ENCODE measurements at regions not wholly inside any gene's neighbourhood (a gene's known extent, or its start where the extent isn't known, plus 50 kb on each side); places are given as distances from the start of the nearest gene placed in this dataset.

DNA sequence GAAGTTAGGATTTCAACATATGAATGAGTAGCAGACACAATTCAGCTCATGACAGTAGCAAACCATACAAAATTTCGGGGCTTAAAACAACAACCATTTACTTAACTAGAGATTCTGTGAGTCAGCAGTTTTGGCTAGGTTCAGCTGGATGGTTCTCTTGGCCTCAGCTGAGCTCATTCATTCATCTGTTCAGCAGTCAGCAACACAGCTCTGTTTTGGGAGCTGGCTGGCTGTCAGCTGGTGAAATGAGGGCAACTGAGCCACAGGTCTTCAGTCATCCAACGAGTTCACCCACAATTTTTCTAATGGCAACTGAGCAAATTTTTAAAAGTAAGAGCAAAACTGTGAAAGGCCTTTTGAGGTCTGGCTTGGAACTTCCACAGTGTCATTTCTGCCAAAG, 2005.1 kb upstream of the AGA start:
- H3K27me3 ChIP-seq (ENCODE audit: insufficient read depth, poor library complexity, severe bottlenecking) = no peaks in the 10 kb centered on the region
- TF ChIP-seq GABPA (IDR thresholded peaks at IDR 0.05; ENCODE audit: low read depth) (no peak), POLR2AphosphoS5 (IDR thresholded peaks at IDR 0.05; ENCODE audit: low read depth) (no peak), SPI1 (IDR thresholded peaks at IDR 0.05; ENCODE audit: borderline replicate concordance, low read depth) (no peak)
- TF ChIP-seq, protein P1, sequence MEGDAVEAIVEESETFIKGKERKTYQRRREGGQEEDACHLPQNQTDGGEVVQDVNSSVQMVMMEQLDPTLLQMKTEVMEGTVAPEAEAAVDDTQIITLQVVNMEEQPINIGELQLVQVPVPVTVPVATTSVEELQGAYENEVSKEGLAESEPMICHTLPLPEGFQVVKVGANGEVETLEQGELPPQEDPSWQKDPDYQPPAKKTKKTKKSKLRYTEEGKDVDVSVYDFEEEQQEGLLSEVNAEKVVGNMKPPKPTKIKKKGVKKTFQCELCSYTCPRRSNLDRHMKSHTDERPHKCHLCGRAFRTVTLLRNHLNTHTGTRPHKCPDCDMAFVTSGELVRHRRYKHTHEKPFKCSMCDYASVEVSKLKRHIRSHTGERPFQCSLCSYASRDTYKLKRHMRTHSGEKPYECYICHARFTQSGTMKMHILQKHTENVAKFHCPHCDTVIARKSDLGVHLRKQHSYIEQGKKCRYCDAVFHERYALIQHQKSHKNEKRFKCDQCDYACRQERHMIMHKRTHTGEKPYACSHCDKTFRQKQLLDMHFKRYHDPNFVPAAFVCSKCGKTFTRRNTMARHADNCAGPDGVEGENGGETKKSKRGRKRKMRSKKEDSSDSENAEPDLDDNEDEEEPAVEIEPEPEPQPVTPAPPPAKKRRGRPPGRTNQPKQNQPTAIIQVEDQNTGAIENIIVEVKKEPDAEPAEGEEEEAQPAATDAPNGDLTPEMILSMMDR (IDR thresholded peaks at IDR 0.05; ENCODE audit: insufficient read depth, low read length) = no peak
- TF ChIP-seq, protein P2, sequence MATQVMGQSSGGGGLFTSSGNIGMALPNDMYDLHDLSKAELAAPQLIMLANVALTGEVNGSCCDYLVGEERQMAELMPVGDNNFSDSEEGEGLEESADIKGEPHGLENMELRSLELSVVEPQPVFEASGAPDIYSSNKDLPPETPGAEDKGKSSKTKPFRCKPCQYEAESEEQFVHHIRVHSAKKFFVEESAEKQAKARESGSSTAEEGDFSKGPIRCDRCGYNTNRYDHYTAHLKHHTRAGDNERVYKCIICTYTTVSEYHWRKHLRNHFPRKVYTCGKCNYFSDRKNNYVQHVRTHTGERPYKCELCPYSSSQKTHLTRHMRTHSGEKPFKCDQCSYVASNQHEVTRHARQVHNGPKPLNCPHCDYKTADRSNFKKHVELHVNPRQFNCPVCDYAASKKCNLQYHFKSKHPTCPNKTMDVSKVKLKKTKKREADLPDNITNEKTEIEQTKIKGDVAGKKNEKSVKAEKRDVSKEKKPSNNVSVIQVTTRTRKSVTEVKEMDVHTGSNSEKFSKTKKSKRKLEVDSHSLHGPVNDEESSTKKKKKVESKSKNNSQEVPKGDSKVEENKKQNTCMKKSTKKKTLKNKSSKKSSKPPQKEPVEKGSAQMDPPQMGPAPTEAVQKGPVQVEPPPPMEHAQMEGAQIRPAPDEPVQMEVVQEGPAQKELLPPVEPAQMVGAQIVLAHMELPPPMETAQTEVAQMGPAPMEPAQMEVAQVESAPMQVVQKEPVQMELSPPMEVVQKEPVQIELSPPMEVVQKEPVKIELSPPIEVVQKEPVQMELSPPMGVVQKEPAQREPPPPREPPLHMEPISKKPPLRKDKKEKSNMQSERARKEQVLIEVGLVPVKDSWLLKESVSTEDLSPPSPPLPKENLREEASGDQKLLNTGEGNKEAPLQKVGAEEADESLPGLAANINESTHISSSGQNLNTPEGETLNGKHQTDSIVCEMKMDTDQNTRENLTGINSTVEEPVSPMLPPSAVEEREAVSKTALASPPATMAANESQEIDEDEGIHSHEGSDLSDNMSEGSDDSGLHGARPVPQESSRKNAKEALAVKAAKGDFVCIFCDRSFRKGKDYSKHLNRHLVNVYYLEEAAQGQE (IDR thresholded peaks at IDR 0.05; ENCODE audit: insufficient replicate concordance, low read depth) = no peak
- DNase-seq (ENCODE audit: low read depth in 1 of 2, low spot score in 1 of 2) = no peak
- H3K27ac ChIP-seq (replicated peaks) = no peak overlapping the region
- no peak overlapping the region for H3K4me3 ChIP-seq (replicated peaks; ENCODE audit: insufficient read depth, low read length)

DNA sequence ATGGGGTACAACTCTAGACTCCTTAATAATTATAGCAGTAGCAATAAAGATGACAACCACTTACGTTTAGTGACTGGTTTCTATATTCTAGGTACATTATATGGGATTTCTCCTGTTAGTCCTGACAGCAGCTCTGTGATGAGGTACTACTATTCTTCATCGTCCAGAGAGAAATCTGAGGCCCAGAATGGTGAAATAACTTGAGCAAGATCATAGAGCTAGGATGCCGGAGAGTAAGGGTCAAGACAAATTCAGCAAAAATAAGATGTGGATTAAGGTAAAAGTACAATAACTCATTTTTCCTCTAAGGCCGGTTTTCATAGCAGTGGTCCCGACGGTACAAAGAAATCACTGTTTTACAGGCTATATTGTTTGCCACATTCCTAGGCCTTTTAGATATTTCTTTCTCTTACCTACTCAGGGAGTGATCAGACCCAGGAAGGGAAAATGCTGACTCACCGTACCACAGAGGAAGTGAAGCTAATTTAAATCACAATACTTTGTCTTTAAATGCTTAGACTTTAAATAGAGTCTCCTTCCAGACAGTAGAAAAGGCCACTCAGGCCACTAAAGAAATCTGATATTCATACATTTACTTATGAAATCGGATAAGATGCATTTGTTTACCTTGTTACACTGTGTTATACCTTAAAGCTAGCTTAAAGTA, 2023.0 kb upstream of the AGA start:
- DNase-seq (ENCODE audit: low read depth in 1 of 2, low spot score in 1 of 2) = peak; percentile 15 to 33
- H3K27ac ChIP-seq (replicated peaks) = peak overlapping the region; percentile 9; the same call in 1 of the 2 replicates
- H3K4me3 ChIP-seq (replicated peaks; ENCODE audit: insufficient read depth, low read length) = no peak overlapping the region
- H3K27me3 ChIP-seq (ENCODE audit: insufficient read depth, poor library complexity, severe bottlenecking) = no peaks in the 10 kb centered on the region
- TF ChIP-seq GABPA (IDR thresholded peaks at IDR 0.05; ENCODE audit: low read depth) (no peak), SPI1 (IDR thresholded peaks at IDR 0.05; ENCODE audit: borderline replicate concordance, low read depth) (peak; percentile 48; the same call in 1 of the 2 replicates)

DNA sequence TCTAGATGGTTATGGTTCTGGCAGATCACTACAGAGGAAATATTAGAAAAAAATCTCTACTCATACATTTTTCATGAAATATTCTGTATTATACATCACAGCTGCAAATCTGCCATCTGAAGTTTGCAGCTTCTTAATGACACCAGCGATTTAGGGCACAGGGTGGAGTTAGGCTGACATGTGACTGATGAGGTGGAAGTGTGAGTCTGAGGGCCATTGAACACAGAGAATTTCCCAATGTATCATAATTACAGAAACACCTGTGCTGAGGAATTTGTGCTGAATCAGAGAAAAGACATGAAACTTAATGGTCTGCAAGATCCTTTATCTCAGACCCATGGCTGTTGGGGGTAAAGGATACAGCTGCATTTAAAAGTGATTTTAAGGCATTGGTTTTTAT, 2025.6 kb upstream of the AGA start:
- no peak overlapping the region for H3K27ac ChIP-seq (replicated peaks)
- DNase-seq (ENCODE audit: low read depth in 1 of 2, low spot score in 1 of 2) = no peak
- no peak for TF ChIP-seq POLR2AphosphoS5 (IDR thresholded peaks at IDR 0.05; ENCODE audit: low read depth)
- TF ChIP-seq, protein P2 (IDR thresholded peaks at IDR 0.05; ENCODE audit: insufficient replicate concordance, low read depth) = no peak
- TF ChIP-seq SPI1 (IDR thresholded peaks at IDR 0.05; ENCODE audit: borderline replicate concordance, low read depth) = no peak
- no peak for TF ChIP-seq GABPA (IDR thresholded peaks at IDR 0.05; ENCODE audit: low read depth)
- TF ChIP-seq, protein P1 (IDR thresholded peaks at IDR 0.05; ENCODE audit: insufficient read depth, low read length) = no peak
- no peaks in the 10 kb centered on the region for H3K27me3 ChIP-seq (ENCODE audit: insufficient read depth, poor library complexity, severe bottlenecking)
- no peak overlapping the region for H3K4me3 ChIP-seq (replicated peaks; ENCODE audit: insufficient read depth, low read length)

DNA sequence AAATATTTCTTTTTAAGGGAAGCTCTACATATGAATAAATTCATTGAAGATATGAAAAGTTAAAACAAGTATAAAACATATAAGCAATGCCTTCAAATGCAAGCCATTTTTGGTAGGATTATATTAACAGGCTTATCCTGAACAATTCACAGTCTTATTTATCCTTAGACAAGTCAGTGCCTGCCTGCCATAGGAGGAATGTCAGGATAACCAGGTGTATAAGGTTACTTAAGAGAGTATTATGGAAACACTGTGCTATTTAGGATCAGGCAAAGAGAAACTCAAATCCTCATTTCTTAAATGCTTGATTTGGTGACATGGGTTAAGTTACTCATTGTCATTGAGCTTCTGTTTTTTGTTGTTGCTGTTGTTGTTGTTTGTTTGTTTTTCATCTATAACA, 2029.9 kb upstream of the AGA start:
- H3K4me3 ChIP-seq (replicated peaks; ENCODE audit: insufficient read depth, low read length) = no peak overlapping the region
- DNase-seq (ENCODE audit: low read depth in 1 of 2, low spot score in 1 of 2) = no peak
- TF ChIP-seq SPI1 (IDR thresholded peaks at IDR 0.05; ENCODE audit: borderline replicate concordance, low read depth) = no peak
- TF ChIP-seq, protein P2 (IDR thresholded peaks at IDR 0.05; ENCODE audit: insufficient replicate concordance, low read depth) = no peak
- TF ChIP-seq, protein P1 (IDR thresholded peaks at IDR 0.05; ENCODE audit: insufficient read depth, low read length) = no peak
- TF ChIP-seq POLR2AphosphoS5 (IDR thresholded peaks at IDR 0.05; ENCODE audit: low read depth) = no peak
- no peak for TF ChIP-seq GABPA (IDR thresholded peaks at IDR 0.05; ENCODE audit: low read depth)
- H3K27me3 ChIP-seq (ENCODE audit: insufficient read depth, poor library complexity, severe bottlenecking) = no peaks in the 10 kb centered on the region
- H3K27ac ChIP-seq (replicated peaks) = no peak overlapping the region

Measured in HL-60 (cell line).